ENCODE measurements at regions not wholly inside any gene's neighbourhood (a gene's known extent, or its start where the extent isn't known, plus 50 kb on each side); places are given as distances from the start of the nearest gene placed in this dataset.

DNA sequence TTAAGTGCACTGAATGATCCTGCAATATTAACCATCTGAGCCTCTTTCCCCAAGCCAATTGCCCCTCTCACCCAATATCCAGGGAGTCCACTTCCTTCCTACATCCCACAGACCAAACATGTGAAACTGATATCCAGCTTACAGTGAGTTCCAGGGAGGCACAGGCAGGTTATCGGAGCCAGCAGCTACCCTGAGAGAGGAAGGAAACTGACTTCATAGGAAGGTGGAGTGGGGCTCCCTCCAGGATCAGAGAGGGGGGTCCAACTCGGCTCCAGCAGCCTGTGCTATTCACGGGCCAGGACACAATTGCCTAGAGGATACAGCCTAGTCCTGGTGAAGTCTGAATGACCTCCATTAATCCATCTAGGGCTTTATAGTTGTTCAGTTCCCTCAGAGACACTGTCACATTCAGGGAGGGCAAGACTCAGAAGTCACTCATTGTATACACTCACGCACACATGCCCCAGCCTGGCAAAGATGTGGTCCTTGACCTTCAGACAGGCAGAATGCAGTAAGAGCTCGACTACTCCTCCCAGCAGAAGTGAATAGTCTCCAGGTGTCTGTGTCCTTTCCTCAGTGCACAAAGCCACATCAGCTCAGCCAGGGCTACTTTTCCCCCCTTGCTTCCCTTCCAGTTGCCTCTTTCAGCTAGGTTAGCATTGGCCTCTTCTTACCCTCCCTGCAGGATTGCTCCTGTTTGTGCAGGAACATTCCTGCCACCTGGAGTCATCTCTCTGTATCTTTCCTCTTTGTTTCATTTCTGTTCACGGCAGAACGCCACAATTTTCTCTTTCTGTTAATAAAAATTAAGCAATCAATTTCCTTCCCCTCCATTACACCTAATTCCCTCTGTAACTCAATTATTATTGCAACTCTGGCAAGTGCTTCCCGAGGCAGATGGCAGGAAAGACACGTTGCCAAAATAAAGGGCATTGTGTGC, 501.7 kb downstream of the ARHGEF28 start:
- TF ChIP-seq EZH2phosphoT487 (IDR thresholded peaks at IDR 0.05; ENCODE audit: borderline replicate concordance, low read length), result no peak
- no peak for TF ChIP-seq EZH2 (IDR thresholded peaks at IDR 0.05; ENCODE audit: low read length, unreplicated experiment)
- TF ChIP-seq, protein P1, sequence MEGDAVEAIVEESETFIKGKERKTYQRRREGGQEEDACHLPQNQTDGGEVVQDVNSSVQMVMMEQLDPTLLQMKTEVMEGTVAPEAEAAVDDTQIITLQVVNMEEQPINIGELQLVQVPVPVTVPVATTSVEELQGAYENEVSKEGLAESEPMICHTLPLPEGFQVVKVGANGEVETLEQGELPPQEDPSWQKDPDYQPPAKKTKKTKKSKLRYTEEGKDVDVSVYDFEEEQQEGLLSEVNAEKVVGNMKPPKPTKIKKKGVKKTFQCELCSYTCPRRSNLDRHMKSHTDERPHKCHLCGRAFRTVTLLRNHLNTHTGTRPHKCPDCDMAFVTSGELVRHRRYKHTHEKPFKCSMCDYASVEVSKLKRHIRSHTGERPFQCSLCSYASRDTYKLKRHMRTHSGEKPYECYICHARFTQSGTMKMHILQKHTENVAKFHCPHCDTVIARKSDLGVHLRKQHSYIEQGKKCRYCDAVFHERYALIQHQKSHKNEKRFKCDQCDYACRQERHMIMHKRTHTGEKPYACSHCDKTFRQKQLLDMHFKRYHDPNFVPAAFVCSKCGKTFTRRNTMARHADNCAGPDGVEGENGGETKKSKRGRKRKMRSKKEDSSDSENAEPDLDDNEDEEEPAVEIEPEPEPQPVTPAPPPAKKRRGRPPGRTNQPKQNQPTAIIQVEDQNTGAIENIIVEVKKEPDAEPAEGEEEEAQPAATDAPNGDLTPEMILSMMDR (conservative IDR thresholded peaks at IDR 0.05; ENCODE audit: low read depth, low read length), result peak; percentile 51
